Osteoblast (primary cell): ENCODE measurements at regions not wholly inside any gene's neighbourhood (a gene's known extent, or its start where the extent isn't known, plus 50 kb on each side); places are given as distances from the start of the nearest gene placed in this dataset.
"Not testable (repeated sequence)": the region's sequence is repeated elsewhere in the genome, so short reads cannot be mapped to it uniquely, and the experiment has no call there.

ENCODE experiments used
- DNase-seq: peaks from one replicate; pipeline ENCODE4 v3.0.0; 2011; ENCODE audit warnings: low spot score, mixed read lengths; ENCODE audit not compliant: insufficient read length; ENCODE audit errors: missing footprints
- H2AFZ ChIP-seq: 2 replicates; pipeline ENCODE4 v1.6.0; 2011; ENCODE audit warnings: mild to moderate bottlenecking, low read length
- H3K27ac ChIP-seq: 2 replicates; pipeline ENCODE4 v1.5.1; 2011; ENCODE audit warnings: mild to moderate bottlenecking, low read depth, low read length, moderate library complexity
- H3K27me3 ChIP-seq: 2 replicates; pipeline ENCODE4 v1.6.0; 2012; ENCODE audit warnings: mild to moderate bottlenecking, control low read depth, inconsistent platforms, low read length, moderate library complexity; ENCODE audit not compliant: insufficient read depth
- H3K36me3 ChIP-seq: 2 replicates; pipeline ENCODE4 v1.5.1; 2011; ENCODE audit warnings: mild to moderate bottlenecking, low read length, control low read depth, moderate library complexity; ENCODE audit not compliant: insufficient read depth
- H3K4me1 ChIP-seq: 2 replicates; pipeline ENCODE4 v1.5.1; 2011; ENCODE audit warnings: mild to moderate bottlenecking, low read length, control low read depth, moderate library complexity; ENCODE audit not compliant: insufficient read depth
- H3K4me2 ChIP-seq: 2 replicates; pipeline ENCODE4 v1.6.0; 2011; ENCODE audit warnings: mild to moderate bottlenecking, low read length; ENCODE audit not compliant: insufficient read depth
- H3K4me3 ChIP-seq: fragments of 200-600 bp; sonication (generic); 3 replicates; pipeline ENCODE4 v1.5.1; 2012; ENCODE audit warnings: mild to moderate bottlenecking, low read length, inconsistent platforms; ENCODE audit not compliant: insufficient read depth
- H3K79me2 ChIP-seq: 2 replicates; pipeline ENCODE4 v1.6.0; 2012; ENCODE audit warnings: mild to moderate bottlenecking, low read length, control low read depth, inconsistent platforms; ENCODE audit not compliant: insufficient read depth
- H3K9me3 ChIP-seq: 2 replicates; pipeline ENCODE4 v1.5.1; 2011; ENCODE audit warnings: low read depth, low read length, control low read depth
- H4K20me1 ChIP-seq: 2 replicates; pipeline ENCODE4 v1.6.0; 2012; ENCODE audit warnings: mild to moderate bottlenecking, low read length, control low read depth; ENCODE audit not compliant: insufficient read depth
- TF ChIP-seq, protein P1 (sequence below): IDR thresholded peaks from 2 replicates; pipeline ENCODE4 v1.5.1; 2011; ENCODE audit warnings: mild to moderate bottlenecking, low read depth, low read length, moderate library complexity; ENCODE audit errors: extremely low read depth

DNA sequence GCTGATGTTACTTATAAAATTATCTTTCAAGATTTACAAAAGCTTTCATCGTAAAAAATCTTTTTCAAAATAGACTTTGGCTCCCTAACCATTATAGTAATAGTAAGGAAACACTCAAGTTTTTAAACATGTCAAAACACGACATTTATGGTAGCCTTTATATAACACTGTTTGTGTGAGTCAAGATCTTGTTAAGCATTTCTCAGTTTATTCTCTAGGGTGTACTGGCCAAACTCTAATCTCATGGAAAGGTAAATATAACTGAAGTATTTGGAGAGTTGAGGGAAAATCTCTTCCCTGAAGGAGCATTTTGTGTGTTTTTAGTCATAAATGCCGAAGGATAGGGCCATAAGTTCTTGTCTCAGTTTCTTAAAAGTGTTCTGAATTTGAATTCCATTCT lies 790.9 kb upstream of the NCAM2 start:
- H3K79me2 ChIP-seq = no peaks in the 10 kb centered on the region
- TF ChIP-seq, protein P1, sequence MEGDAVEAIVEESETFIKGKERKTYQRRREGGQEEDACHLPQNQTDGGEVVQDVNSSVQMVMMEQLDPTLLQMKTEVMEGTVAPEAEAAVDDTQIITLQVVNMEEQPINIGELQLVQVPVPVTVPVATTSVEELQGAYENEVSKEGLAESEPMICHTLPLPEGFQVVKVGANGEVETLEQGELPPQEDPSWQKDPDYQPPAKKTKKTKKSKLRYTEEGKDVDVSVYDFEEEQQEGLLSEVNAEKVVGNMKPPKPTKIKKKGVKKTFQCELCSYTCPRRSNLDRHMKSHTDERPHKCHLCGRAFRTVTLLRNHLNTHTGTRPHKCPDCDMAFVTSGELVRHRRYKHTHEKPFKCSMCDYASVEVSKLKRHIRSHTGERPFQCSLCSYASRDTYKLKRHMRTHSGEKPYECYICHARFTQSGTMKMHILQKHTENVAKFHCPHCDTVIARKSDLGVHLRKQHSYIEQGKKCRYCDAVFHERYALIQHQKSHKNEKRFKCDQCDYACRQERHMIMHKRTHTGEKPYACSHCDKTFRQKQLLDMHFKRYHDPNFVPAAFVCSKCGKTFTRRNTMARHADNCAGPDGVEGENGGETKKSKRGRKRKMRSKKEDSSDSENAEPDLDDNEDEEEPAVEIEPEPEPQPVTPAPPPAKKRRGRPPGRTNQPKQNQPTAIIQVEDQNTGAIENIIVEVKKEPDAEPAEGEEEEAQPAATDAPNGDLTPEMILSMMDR = no peak
- no peaks in the 10 kb centered on the region for H3K4me1 ChIP-seq
- no peaks in the 10 kb centered on the region for H4K20me1 ChIP-seq
- no peak overlapping the region for H3K4me2 ChIP-seq
- H2AFZ ChIP-seq = no peak overlapping the region
- H3K4me3 ChIP-seq = no peak overlapping the region
- H3K27me3 ChIP-seq = no peaks in the 10 kb centered on the region
- no peaks in the 10 kb centered on the region for H3K9me3 ChIP-seq
- DNase-seq = no peak
- H3K27ac ChIP-seq = no peak overlapping the region
- H3K36me3 ChIP-seq = no peaks in the 10 kb centered on the region

DNA sequence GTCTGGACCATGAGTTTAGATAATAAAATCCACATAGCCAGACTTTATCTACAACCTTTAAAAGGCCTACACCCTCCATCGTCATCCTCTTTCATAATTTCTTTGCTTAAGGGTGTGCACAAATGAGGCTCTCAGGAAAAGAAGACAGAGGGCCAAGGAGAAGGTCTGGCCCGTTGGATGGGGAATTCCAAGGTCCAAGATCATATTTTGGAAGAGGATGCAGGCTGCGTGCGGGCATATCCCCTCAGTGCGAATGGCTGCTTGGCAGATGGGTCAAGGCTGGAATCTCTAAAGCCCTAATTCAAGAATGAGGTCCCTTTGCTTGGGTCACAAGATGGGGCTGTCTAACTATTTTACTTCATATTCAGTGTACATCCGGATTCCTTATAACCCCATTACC lies 782.2 kb upstream of the NCAM2 start:
- H3K4me2 ChIP-seq = no peak overlapping the region
- no peaks in the 10 kb centered on the region for H3K79me2 ChIP-seq
- H3K27ac ChIP-seq = no peak overlapping the region
- H3K4me3 ChIP-seq = no peak overlapping the region
- H3K27me3 ChIP-seq = no peaks in the 10 kb centered on the region
- H2AFZ ChIP-seq = no peak overlapping the region
- TF ChIP-seq, protein P1 = no peak
- H3K4me1 ChIP-seq = no peaks in the 10 kb centered on the region
- DNase-seq = peak; percentile 60
- H3K36me3 ChIP-seq = no peaks in the 10 kb centered on the region
- H4K20me1 ChIP-seq = no peaks in the 10 kb centered on the region
- peaks cover 12% of the 10 kb centered on the region for H3K9me3 ChIP-seq

DNA sequence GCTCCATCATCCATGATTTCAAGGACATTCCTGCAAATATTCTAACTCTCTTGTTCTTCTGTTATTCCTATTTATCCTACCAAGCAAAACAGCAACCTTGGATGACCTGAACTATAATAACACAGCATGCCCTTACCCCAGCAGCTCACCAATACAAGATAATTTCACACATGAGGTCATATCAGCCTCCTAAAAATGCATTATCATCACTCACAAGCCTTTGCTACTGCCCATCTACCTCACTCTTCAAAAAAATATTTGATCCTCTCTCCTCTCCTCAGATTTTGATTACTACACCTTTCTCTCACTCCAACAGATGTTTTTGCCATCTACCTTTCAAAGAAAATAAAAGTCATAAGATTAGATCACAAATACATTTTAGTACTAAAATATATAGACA lies 777.6 kb upstream of the NCAM2 start:
- Histone ChIP-seq H3K27me3 (no peaks in the 10 kb centered on the region), H3K4me1 (no peaks in the 10 kb centered on the region), H3K4me3 (no peak overlapping the region), H3K4me2 (no peak overlapping the region), H3K9me3 (peaks cover 5% of the 10 kb centered on the region), H3K27ac (no peak overlapping the region), H3K79me2 (no peaks in the 10 kb centered on the region), H3K36me3 (no peaks in the 10 kb centered on the region), H2AFZ (no peak overlapping the region), H4K20me1 (no peaks in the 10 kb centered on the region)
- no peak for DNase-seq
- TF ChIP-seq, protein P1 = no peak

DNA sequence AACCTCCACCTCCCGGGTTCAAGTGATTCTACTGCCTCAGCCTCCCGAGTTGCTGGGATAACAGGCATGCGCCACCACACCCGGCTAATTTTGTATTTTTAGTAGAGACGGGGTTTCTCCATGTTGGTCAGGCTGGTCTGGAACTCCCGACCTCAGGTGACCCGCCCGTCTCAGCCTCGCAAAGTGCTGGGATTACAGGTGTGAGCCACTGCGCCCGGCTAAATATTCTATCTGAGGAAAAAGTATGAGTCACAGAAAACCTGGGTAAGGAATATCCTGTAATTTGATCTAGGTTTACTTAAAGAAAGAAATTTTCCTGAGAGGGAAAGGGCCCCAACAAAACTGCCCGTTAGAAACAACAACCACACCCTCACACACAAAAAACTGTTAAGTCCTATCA lies 776.2 kb upstream of the NCAM2 start:
- H3K4me3 ChIP-seq, DNase-seq, H3K36me3 ChIP-seq, H3K79me2 ChIP-seq, H3K27ac ChIP-seq, H3K4me1 ChIP-seq, H3K9me3 ChIP-seq, H2AFZ ChIP-seq, H3K4me2 ChIP-seq, H4K20me1 ChIP-seq, H3K27me3 ChIP-seq: not testable (repeated sequence)

DNA sequence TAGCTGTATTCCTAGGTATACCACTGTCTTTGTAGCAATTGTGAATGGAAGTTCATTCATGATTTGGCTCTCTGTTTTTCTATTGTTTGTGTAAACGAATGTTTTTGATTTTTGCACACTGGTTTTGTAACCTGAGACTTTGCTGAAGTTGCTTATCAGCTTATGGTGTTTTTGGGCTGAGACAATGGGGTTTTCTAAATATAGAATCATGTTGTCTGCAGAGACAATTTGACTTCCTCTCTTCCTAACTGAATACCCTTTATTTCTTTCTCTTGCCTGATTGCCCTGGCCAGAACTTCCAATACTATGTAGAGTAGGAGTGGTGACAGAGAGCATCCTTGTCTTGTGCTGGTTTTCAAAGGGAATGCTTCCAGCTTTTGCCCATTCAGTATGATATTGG lies 761.6 kb upstream of the NCAM2 start:
- not testable (repeated sequence) for H3K4me2 ChIP-seq, H3K9me3 ChIP-seq, H2AFZ ChIP-seq, H3K79me2 ChIP-seq, DNase-seq, H3K4me3 ChIP-seq, H3K27ac ChIP-seq, H4K20me1 ChIP-seq, H3K4me1 ChIP-seq, H3K36me3 ChIP-seq, H3K27me3 ChIP-seq
